Amniotic stem cell (primary cell): ENCODE measurements at regions not wholly inside any gene's neighbourhood (a gene's known extent, or its start where the extent isn't known, plus 50 kb on each side); places are given as distances from the start of the nearest gene placed in this dataset.

Experiments used
- DNase-seq: peaks from one replicate; lab custom pipeline; 2025; lab: John Stamatoyannopoulos, UW

- no peak for DNase-seq
Observed at GRCh38 chr9:14560194-14560593, 133.0 kb downstream of the ZDHHC21 start.

- DNase-seq: no peak
Observed at GRCh38 chr9:14554886-14555285, 138.3 kb downstream of the ZDHHC21 start.

GRCh38 chr9:14547245-14548060, 145.8 kb downstream of the ZDHHC21 start:
- DNase-seq: no peak

GRCh38 chr9:14546693-14547092, 146.5 kb downstream of the ZDHHC21 start:
- no peak for DNase-seq

GRCh38 chr9:14542071-14542470, 151.2 kb downstream of the ZDHHC21 start:
- no peak for DNase-seq

- DNase-seq: no peak
Observed at GRCh38 chr9:14538526-14538925, 154.7 kb downstream of the ZDHHC21 start.

GRCh38 chr9:14535161-14535955, 157.9 kb downstream of the ZDHHC21 start:
- DNase-seq: no peak

GRCh38 chr9:14533867-14534640, 159.2 kb downstream of the ZDHHC21 start:
- no peak for DNase-seq

- DNase-seq: no peak
Observed at GRCh38 chr9:14532456-14533115, 160.6 kb downstream of the ZDHHC21 start.

GRCh38 chr9:14531341-14532269, 161.6 kb downstream of the ZDHHC21 start:
- DNase-seq: no peak

GRCh38 chr9:14530841-14531240, 162.4 kb downstream of the ZDHHC21 start:
- DNase-seq: no peak

- no peak for DNase-seq
Observed at GRCh38 chr9:14530366-14530765, 162.9 kb downstream of the ZDHHC21 start.

- DNase-seq: no peak
Observed at GRCh38 chr9:14529629-14530028, 163.6 kb downstream of the ZDHHC21 start.

- DNase-seq: no peak
Observed at GRCh38 chr9:14529054-14529453, 164.2 kb downstream of the ZDHHC21 start.

- DNase-seq: no peak
Observed at GRCh38 chr9:14526504-14526903, 166.7 kb downstream of the ZDHHC21 start.

- no peak for DNase-seq
Observed at GRCh38 chr9:14525856-14526255, 167.4 kb downstream of the ZDHHC21 start.

- no peak for DNase-seq
Observed at GRCh38 chr9:14524873-14525515, 168.2 kb downstream of the ZDHHC21 start.

GRCh38 chr9:14523545-14523944, 169.7 kb downstream of the ZDHHC21 start:
- no peak for DNase-seq

- no peak for DNase-seq
Observed at GRCh38 chr9:14522627-14523379, 170.4 kb downstream of the ZDHHC21 start.

GRCh38 chr9:14520341-14520740, 172.9 kb downstream of the ZDHHC21 start:
- DNase-seq: no peak
